SU-DHL-6 (cell line): ENCODE measurements at regions not wholly inside any gene's neighbourhood (a gene's known extent, or its start where the extent isn't known, plus 50 kb on each side); places are given as distances from the start of the nearest gene placed in this dataset.

Source experiments
- H2AFZ ChIP-seq: fragments of 200-600 bp; sonication (generic); 2 replicates; pipeline ENCODE4 v1.6.1; 2014; ENCODE audit warnings: low read depth, mild to moderate bottlenecking, moderate library complexity, mixed read lengths, antibody characterized with exemption, low read length; ENCODE audit not compliant: severe bottlenecking
- H3F3A ChIP-seq: fragments of 200-600 bp; shearing (Covaris generic); 2 replicates; pipeline ENCODE4 v1.6.0; 2016; ENCODE audit warnings: antibody characterized with exemption, mild to moderate bottlenecking; ENCODE audit not compliant: insufficient read depth
- H3K27ac ChIP-seq: fragments of 200-600 bp; sonication (generic); 2 replicates; pipeline ENCODE4 v1.5.1; 2016; ENCODE audit warnings: low read depth, mild to moderate bottlenecking, low read length, moderate library complexity, mixed read lengths
- H3K27me3 ChIP-seq: fragments of 200-600 bp; sonication (generic), shearing (Covaris generic); 2 replicates; pipeline ENCODE4 v1.6.0; 2014; ENCODE audit warnings: mild to moderate bottlenecking, low read length
- H3K36me3 ChIP-seq: fragments of 200-600 bp; sonication (generic); 2 replicates; pipeline ENCODE4 v1.6.1; 2014; ENCODE audit warnings: mild to moderate bottlenecking, low read length, mixed read lengths
- H3K4me2 ChIP-seq: fragments of 300-600, 200-600 bp; shearing (Covaris generic), sonication (generic); 2 replicates; pipeline ENCODE4 v1.6.0; 2014; ENCODE audit warnings: low read length, low read depth, mild to moderate bottlenecking; ENCODE audit not compliant: poor library complexity, severe bottlenecking
- H3K4me3 ChIP-seq: fragments of 200-600 bp; sonication (generic); 2 replicates; pipeline ENCODE4 v1.5.1; 2014; ENCODE audit warnings: antibody characterized with exemption, low read length, mild to moderate bottlenecking, mixed read lengths; ENCODE audit not compliant: insufficient read depth, poor library complexity, severe bottlenecking
- H3K79me2 ChIP-seq: fragments of 200-600 bp; sonication (generic); 2 replicates; pipeline ENCODE4 v1.6.1; 2014; ENCODE audit warnings: mild to moderate bottlenecking, low read length, moderate library complexity; ENCODE audit not compliant: insufficient read depth
- H3K9ac ChIP-seq: fragments of 200-600 bp; sonication (generic); 2 replicates; pipeline ENCODE4 v1.7.0; 2014; ENCODE audit warnings: mild to moderate bottlenecking, low read length
- H3K9me2 ChIP-seq: fragments of 200-600 bp; sonication (generic); replicated peaks from 2 replicates; pipeline ENCODE4 v1.6.1; 2014; ENCODE audit warnings: low read length; ENCODE audit not compliant: insufficient read depth
- H3K9me3 ChIP-seq: fragments of 200-600 bp; sonication (generic); 2 replicates; pipeline ENCODE4 v1.6.1; 2014; ENCODE audit warnings: low read length, mixed read lengths; ENCODE audit not compliant: insufficient read depth
- H4K20me1 ChIP-seq: fragments of 200-600 bp; sonication (generic); 2 replicates; pipeline ENCODE4 v1.6.1; 2014; ENCODE audit warnings: low read depth, mild to moderate bottlenecking, antibody characterized with exemption, low read length, moderate library complexity, mixed read lengths
- EZH2phosphoT487 ChIP-seq: fragments of 200-600 bp; sonication (generic), shearing (Covaris generic); conservative IDR thresholded peaks from 2 replicates; pipeline ENCODE4 v1.6.1; 2018; ENCODE audit warnings: mild to moderate bottlenecking, antibody characterized with exemption, low read length, moderate library complexity, mixed read lengths
- TF ChIP-seq, protein P1 (sequence below): fragments of 200-600 bp; sonication (generic); IDR thresholded peaks from one replicate; pipeline ENCODE4 v1.5.1; 2017; ENCODE audit warnings: antibody characterized with exemption, mild to moderate bottlenecking, low read length, moderate library complexity; ENCODE audit not compliant: insufficient read depth, poor library complexity, severe bottlenecking

DNA sequence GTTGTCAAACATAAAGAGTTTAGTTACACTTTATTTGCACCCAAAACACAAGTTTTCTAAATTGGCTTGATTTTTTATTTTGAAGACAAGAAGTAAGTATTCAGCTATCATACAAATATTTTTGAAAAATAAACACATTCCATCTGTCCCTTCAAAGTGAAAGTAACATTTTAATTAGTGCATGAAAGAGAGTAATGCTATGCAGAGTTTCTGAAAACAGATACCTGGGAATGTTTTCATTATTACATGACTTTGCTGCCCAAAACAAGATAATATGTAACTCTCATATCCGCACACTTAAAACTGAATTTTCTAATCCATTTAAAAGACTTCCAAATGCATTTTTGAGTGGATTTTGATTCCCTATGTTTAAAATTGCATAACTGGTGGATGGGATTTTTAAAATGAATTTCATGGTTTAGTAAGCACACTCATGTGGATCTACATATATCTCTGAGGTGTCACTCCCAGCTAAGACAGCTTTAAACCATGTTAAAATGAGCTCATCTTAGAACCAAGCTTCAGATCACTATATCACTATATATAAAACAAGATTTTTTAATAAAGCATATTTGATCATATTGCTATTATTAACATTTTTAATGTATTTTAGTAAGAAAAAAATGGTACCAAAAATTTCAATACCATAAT, 127.5 kb downstream of the ATPSCKMT start:
- Histone ChIP-seq H3K4me3 (no peak overlapping the region), H3K9me2 (no peaks in the 10 kb centered on the region), H3F3A (no peaks in the 10 kb centered on the region), H4K20me1 (no peaks in the 10 kb centered on the region), H2AFZ (no peak overlapping the region), H3K27ac (no peak overlapping the region), H3K9ac (no peak overlapping the region), H3K9me3 (no peaks in the 10 kb centered on the region), H3K36me3 (no peaks in the 10 kb centered on the region), H3K79me2 (no peaks in the 10 kb centered on the region), H3K27me3 (no peaks in the 10 kb centered on the region), H3K4me2 (no peak overlapping the region)
- TF ChIP-seq EZH2phosphoT487 = no peak
- TF ChIP-seq, protein P1, sequence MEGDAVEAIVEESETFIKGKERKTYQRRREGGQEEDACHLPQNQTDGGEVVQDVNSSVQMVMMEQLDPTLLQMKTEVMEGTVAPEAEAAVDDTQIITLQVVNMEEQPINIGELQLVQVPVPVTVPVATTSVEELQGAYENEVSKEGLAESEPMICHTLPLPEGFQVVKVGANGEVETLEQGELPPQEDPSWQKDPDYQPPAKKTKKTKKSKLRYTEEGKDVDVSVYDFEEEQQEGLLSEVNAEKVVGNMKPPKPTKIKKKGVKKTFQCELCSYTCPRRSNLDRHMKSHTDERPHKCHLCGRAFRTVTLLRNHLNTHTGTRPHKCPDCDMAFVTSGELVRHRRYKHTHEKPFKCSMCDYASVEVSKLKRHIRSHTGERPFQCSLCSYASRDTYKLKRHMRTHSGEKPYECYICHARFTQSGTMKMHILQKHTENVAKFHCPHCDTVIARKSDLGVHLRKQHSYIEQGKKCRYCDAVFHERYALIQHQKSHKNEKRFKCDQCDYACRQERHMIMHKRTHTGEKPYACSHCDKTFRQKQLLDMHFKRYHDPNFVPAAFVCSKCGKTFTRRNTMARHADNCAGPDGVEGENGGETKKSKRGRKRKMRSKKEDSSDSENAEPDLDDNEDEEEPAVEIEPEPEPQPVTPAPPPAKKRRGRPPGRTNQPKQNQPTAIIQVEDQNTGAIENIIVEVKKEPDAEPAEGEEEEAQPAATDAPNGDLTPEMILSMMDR = no peak

DNA sequence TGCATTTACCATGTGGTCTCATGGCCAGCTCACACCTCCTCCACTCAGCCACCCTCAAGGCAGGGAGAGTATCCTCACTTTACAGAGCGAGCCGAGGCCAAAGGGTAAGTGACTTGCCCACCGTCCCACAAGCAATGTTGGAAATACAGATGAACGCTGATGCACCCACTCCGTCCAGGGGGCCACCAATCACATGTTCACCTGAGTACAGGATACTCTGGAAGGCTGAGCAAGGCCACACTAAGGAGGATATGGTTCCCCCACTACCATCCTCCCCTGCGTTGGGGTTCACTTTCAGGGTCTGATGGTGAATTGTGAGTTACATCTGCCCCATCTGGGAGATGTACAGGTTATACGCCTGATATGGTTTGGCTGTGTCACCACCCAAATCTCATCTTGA, 128.8 kb downstream of the ATPSCKMT start:
- Histone ChIP-seq H3K9me2 (no peaks in the 10 kb centered on the region), H3K36me3 (no peaks in the 10 kb centered on the region), H3K79me2 (no peaks in the 10 kb centered on the region), H3K4me2 (no peak overlapping the region), H3K4me3 (no peak overlapping the region), H3F3A (no peaks in the 10 kb centered on the region), H3K27me3 (no peaks in the 10 kb centered on the region), H3K9me3 (no peaks in the 10 kb centered on the region), H2AFZ (no peak overlapping the region), H4K20me1 (no peaks in the 10 kb centered on the region), H3K27ac (no peak overlapping the region), H3K9ac (no peak overlapping the region)
- TF ChIP-seq, protein P1 = no peak
- no peak for TF ChIP-seq EZH2phosphoT487

GRCh38 chr5:10118150-10118549, 131.5 kb downstream of the ATPSCKMT start:
- no peaks in the 10 kb centered on the region for H3K9me3 ChIP-seq
- H3K36me3 ChIP-seq = no peaks in the 10 kb centered on the region
- H3K79me2 ChIP-seq = no peaks in the 10 kb centered on the region
- H2AFZ ChIP-seq = no peak overlapping the region
- no peaks in the 10 kb centered on the region for H3F3A ChIP-seq
- H3K4me3 ChIP-seq = no peak overlapping the region
- H3K27ac ChIP-seq = no peak overlapping the region
- H3K9ac ChIP-seq = no peak overlapping the region
- TF ChIP-seq EZH2phosphoT487 = no peak
- TF ChIP-seq, protein P1 = no peak
- H4K20me1 ChIP-seq = no peaks in the 10 kb centered on the region
- no peak overlapping the region for H3K4me2 ChIP-seq
- no peaks in the 10 kb centered on the region for H3K27me3 ChIP-seq
- no peaks in the 10 kb centered on the region for H3K9me2 ChIP-seq
